ENCODE measurements at regions not wholly inside any gene's neighbourhood (a gene's known extent, or its start where the extent isn't known, plus 50 kb on each side); places are given as distances from the start of the nearest gene placed in this dataset.
"Not testable (repeated sequence)": the region's sequence is repeated elsewhere in the genome, so short reads cannot be mapped to it uniquely, and the experiment has no call there.

GRCh38 chrX:137151403-137151802, 117.6 kb upstream of the GPR101 start:
- Histone ChIP-seq H3K36me3 (ENCODE audit: insufficient read depth, low read length, poor library complexity, severe bottlenecking) (no peaks in the 10 kb centered on the region), H3K4me1 (ENCODE audit: insufficient read depth, low read length, poor library complexity, severe bottlenecking) (no peaks in the 10 kb centered on the region), H3K27me3 (replicated peaks; ENCODE audit: insufficient read depth, low read depth, low read length, poor library complexity) (peaks cover 17% of the 10 kb centered on the region), H3K27ac (ENCODE audit: low read depth, low read length, poor library complexity, severe bottlenecking) (no peak overlapping the region), H3K4me3 (ENCODE audit: low read depth, low read length, poor library complexity, severe bottlenecking) (no peak overlapping the region), H3K9me3 (ENCODE audit: low read depth, low read length, poor library complexity, severe bottlenecking) (no peaks in the 10 kb centered on the region)
- ChIA-PET CTCF (no interaction called here), POLR2A (ENCODE audit: low non-redundant PET) (no interaction called here)
- intact Hi-C loops (cut with micrococcal nuclease; ENCODE audit: unreplicated experiment) = no loop called here
- TF ChIP-seq, protein P1, sequence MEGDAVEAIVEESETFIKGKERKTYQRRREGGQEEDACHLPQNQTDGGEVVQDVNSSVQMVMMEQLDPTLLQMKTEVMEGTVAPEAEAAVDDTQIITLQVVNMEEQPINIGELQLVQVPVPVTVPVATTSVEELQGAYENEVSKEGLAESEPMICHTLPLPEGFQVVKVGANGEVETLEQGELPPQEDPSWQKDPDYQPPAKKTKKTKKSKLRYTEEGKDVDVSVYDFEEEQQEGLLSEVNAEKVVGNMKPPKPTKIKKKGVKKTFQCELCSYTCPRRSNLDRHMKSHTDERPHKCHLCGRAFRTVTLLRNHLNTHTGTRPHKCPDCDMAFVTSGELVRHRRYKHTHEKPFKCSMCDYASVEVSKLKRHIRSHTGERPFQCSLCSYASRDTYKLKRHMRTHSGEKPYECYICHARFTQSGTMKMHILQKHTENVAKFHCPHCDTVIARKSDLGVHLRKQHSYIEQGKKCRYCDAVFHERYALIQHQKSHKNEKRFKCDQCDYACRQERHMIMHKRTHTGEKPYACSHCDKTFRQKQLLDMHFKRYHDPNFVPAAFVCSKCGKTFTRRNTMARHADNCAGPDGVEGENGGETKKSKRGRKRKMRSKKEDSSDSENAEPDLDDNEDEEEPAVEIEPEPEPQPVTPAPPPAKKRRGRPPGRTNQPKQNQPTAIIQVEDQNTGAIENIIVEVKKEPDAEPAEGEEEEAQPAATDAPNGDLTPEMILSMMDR (conservative IDR thresholded peaks at IDR 0.05; ENCODE audit: low read depth, low read length) = no peak
- TF ChIP-seq EZH2 (IDR thresholded peaks at IDR 0.05; ENCODE audit: borderline replicate concordance, low read depth, low read length, poor library complexity, severe bottlenecking) = no peak
- DNase-seq (ENCODE audit: low spot score) = no peak
- no TSS peak for BruUV-seq (replicated peaks)

- Histone ChIP-seq H3K27me3 (replicated peaks; ENCODE audit: insufficient read depth, low read depth, low read length, poor library complexity) (peaks cover under 1% of the 10 kb centered on the region), H3K27ac (ENCODE audit: low read depth, low read length, poor library complexity, severe bottlenecking) (no peak overlapping the region), H3K36me3 (ENCODE audit: insufficient read depth, low read length, poor library complexity, severe bottlenecking) (no peaks in the 10 kb centered on the region), H3K4me3 (ENCODE audit: low read depth, low read length, poor library complexity, severe bottlenecking) (no peak overlapping the region), H3K4me1 (ENCODE audit: insufficient read depth, low read length, poor library complexity, severe bottlenecking) (no peaks in the 10 kb centered on the region), H3K9me3 (ENCODE audit: low read depth, low read length, poor library complexity, severe bottlenecking) (no peaks in the 10 kb centered on the region)
- POLR2A ChIA-PET (ENCODE audit: low non-redundant PET) = no interaction called here
- no TSS peak for BruUV-seq (replicated peaks)
- no peak for DNase-seq (ENCODE audit: low spot score)
- TF ChIP-seq, protein P1 (conservative IDR thresholded peaks at IDR 0.05; ENCODE audit: low read depth, low read length) = no peak
- intact Hi-C loops (cut with micrococcal nuclease; ENCODE audit: unreplicated experiment) = no loop called here
- CTCF ChIA-PET = no interaction called here
Measured at GRCh38 chrX:137143864-137144263, 110.1 kb upstream of the GPR101 start.

DNA sequence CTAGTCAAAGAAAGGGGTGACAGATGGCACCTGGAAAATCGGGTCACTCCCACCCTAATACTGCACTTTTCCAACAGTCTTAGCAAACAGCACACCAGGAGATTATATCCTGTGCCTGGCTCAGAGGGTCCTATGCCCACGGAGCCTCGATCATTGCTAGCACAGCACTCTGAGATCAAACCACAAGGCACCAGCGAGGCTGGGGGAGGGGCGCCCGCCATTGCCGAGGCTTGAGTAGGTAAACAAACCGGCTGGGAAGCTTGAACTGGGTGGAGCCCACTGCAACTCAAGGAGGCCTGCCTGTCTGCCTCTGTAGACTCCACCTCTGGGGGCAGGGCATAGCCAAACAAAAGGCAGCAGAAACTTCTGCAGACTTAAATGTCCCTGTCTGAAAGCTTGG, 88.9 kb upstream of the GPR101 start:
- H3K27ac ChIP-seq (ENCODE audit: low read depth, low read length, poor library complexity, severe bottlenecking); H3K27me3 ChIP-seq (replicated peaks; ENCODE audit: insufficient read depth, low read depth, low read length, poor library complexity); H3K4me1 ChIP-seq (ENCODE audit: insufficient read depth, low read length, poor library complexity, severe bottlenecking); intact Hi-C loops (cut with micrococcal nuclease; ENCODE audit: unreplicated experiment); H3K4me3 ChIP-seq (ENCODE audit: low read depth, low read length, poor library complexity, severe bottlenecking); BruUV-seq (replicated peaks); CTCF ChIA-PET; H3K36me3 ChIP-seq (ENCODE audit: insufficient read depth, low read length, poor library complexity, severe bottlenecking); DNase-seq (ENCODE audit: low spot score); POLR2A ChIA-PET (ENCODE audit: low non-redundant PET); H3K9me3 ChIP-seq (ENCODE audit: low read depth, low read length, poor library complexity, severe bottlenecking): not testable (repeated sequence)

- Histone ChIP-seq H3K27me3 (replicated peaks; ENCODE audit: insufficient read depth, low read depth, low read length, poor library complexity) (no peaks in the 10 kb centered on the region), H3K4me1 (ENCODE audit: insufficient read depth, low read length, poor library complexity, severe bottlenecking) (no peaks in the 10 kb centered on the region), H3K4me3 (ENCODE audit: low read depth, low read length, poor library complexity, severe bottlenecking) (no peak overlapping the region), H3K36me3 (ENCODE audit: insufficient read depth, low read length, poor library complexity, severe bottlenecking) (no peaks in the 10 kb centered on the region), H3K9me3 (ENCODE audit: low read depth, low read length, poor library complexity, severe bottlenecking) (no peaks in the 10 kb centered on the region), H3K27ac (ENCODE audit: low read depth, low read length, poor library complexity, severe bottlenecking) (no peak overlapping the region)
- no peak for TF ChIP-seq EZH2 (IDR thresholded peaks at IDR 0.05; ENCODE audit: borderline replicate concordance, low read depth, low read length, poor library complexity, severe bottlenecking)
- intact Hi-C loops (cut with micrococcal nuclease; ENCODE audit: unreplicated experiment) = no loop called here
- no peak for DNase-seq (ENCODE audit: low spot score)
- ChIA-PET POLR2A (ENCODE audit: low non-redundant PET) (no interaction called here), CTCF (no interaction called here)
- BruUV-seq (replicated peaks) = no TSS peak
Measured at GRCh38 chrX:137119049-137119448, 85.3 kb upstream of the GPR101 start.

Measured in A673 (cell line).